Progenitor cell of endocrine pancreas (in vitro differentiated cells): ENCODE measurements at regions not wholly inside any gene's neighbourhood (a gene's known extent, or its start where the extent isn't known, plus 50 kb on each side); places are given as distances from the start of the nearest gene placed in this dataset.

Experiments used
- DNase-seq: peaks from one replicate; pipeline ENCODE4 v3.0.0; 2021; ENCODE audit warnings: low spot score; ENCODE audit not compliant: unreplicated experiment
- H3K27ac Mint-ChIP-seq: 2 replicates; pipeline ENCODE4 v1.8.0; 2021; ENCODE audit warnings: mild to moderate bottlenecking, moderate library complexity, mixed read lengths
- H3K27me3 Mint-ChIP-seq: 2 replicates; pipeline ENCODE4 v1.8.0; 2021; ENCODE audit warnings: mixed read lengths
- H3K36me3 Mint-ChIP-seq: 2 replicates; pipeline ENCODE4 v1.8.0; 2022; ENCODE audit warnings: mixed read lengths; ENCODE audit not compliant: insufficient read depth
- H3K4me1 Mint-ChIP-seq: 2 replicates; pipeline ENCODE4 v1.8.0; 2021; ENCODE audit warnings: low read depth, mixed read lengths
- H3K4me3 Mint-ChIP-seq: 2 replicates; pipeline ENCODE4 v1.8.0; 2021; ENCODE audit warnings: low read depth, mild to moderate bottlenecking, moderate library complexity, mixed read lengths
- H3K9me3 Mint-ChIP-seq: 2 replicates; pipeline ENCODE4 v1.8.0; 2021; ENCODE audit warnings: low read depth, mixed read lengths
- TF ChIP-seq, protein P1 (sequence below): fragments of 200-600 bp; sonication (generic); IDR thresholded peaks from one replicate; pipeline ENCODE4 v1.5.0; 2021; ENCODE audit warnings: antibody characterized with exemption, mild to moderate bottlenecking; ENCODE audit not compliant: unreplicated experiment

DNA sequence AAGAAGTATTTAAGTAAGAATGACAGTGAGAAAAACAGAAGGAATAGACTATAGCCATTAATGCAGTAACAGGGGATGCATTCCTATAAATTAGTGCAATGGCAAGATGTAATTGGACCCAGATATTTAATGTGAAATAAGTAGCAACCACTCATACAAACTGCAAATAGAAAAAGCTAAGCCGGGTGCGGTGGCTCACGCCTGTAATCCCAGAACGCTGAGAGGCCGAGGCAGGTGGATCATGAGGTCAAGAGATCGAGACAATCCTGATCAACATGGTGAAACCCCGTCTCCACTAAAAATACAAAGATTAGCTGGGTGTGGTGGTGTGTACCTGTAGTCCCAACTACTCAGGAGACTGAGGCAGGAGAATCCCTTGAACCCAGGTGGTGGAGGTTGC lies 845.8 kb downstream of the PDHA2 start:
- H3K4me3 Mint-ChIP-seq = no peak overlapping the region
- no peak overlapping the region for H3K27ac Mint-ChIP-seq
- TF ChIP-seq, protein P1, sequence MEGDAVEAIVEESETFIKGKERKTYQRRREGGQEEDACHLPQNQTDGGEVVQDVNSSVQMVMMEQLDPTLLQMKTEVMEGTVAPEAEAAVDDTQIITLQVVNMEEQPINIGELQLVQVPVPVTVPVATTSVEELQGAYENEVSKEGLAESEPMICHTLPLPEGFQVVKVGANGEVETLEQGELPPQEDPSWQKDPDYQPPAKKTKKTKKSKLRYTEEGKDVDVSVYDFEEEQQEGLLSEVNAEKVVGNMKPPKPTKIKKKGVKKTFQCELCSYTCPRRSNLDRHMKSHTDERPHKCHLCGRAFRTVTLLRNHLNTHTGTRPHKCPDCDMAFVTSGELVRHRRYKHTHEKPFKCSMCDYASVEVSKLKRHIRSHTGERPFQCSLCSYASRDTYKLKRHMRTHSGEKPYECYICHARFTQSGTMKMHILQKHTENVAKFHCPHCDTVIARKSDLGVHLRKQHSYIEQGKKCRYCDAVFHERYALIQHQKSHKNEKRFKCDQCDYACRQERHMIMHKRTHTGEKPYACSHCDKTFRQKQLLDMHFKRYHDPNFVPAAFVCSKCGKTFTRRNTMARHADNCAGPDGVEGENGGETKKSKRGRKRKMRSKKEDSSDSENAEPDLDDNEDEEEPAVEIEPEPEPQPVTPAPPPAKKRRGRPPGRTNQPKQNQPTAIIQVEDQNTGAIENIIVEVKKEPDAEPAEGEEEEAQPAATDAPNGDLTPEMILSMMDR = no peak
- DNase-seq = no peak
- H3K36me3 Mint-ChIP-seq = no peaks in the 10 kb centered on the region
- H3K4me1 Mint-ChIP-seq = no peaks in the 10 kb centered on the region
- no peaks in the 10 kb centered on the region for H3K27me3 Mint-ChIP-seq
- peaks cover 9% of the 10 kb centered on the region for H3K9me3 Mint-ChIP-seq

DNA sequence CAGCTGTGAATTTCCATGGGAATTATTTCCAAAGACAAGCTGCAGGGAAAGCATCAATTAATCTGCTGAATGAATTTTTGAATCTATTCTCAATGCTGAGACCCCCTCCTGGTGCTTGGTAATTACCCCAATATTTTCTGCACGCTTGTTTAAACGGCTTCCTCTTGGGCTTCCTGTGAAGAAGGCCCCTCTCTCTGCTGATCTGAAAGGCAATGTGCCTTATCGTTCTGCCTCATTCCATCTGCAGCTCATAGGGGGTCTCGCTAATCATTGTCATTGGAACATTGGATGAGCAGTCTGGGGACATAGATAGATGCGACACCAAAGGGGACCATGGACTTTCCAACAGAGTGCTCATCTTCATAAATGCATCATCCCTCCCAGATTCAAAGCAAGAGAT lies 851.6 kb downstream of the PDHA2 start:
- no peak overlapping the region for H3K4me3 Mint-ChIP-seq
- TF ChIP-seq, protein P1 = no peak

GRCh38 chr4:96698831-96699230 lies 858.9 kb downstream of the PDHA2 start:
- Mint-ChIP-seq H3K4me3 (no peak overlapping the region), H3K27me3 (no peaks in the 10 kb centered on the region), H3K4me1 (peaks cover 5% of the 10 kb centered on the region), H3K27ac (no peak overlapping the region), H3K9me3 (no peaks in the 10 kb centered on the region), H3K36me3 (no peaks in the 10 kb centered on the region)
- DNase-seq = no peak
- TF ChIP-seq, protein P1 = no peak

More for the DNA sequence above, 851.6 kb downstream of the PDHA2 start:
- Mint-ChIP-seq H3K27me3 (no peaks in the 10 kb centered on the region), H3K4me1 (no peaks in the 10 kb centered on the region), H3K9me3 (peaks cover 4% of the 10 kb centered on the region), H3K27ac (no peak overlapping the region), H3K36me3 (no peaks in the 10 kb centered on the region)
- no peak for DNase-seq

DNA sequence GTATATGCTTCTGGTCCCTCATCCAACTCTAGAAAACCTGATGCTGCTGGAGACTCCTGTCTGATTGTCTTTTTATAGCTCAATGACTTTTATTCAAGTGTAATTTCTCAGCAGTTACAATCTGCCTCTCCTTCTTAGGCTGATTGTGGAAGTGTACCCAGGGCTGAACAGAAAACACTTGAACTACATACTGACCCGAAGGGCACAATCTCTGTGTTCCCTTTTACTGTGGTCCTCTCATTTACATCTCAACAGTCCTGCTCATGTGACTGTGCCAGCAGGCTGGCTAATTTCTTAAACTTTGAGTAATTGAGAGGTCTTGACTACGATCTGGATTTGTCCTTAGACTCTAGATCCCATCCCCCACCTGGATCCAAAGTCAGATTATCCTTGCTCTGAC lies 863.4 kb downstream of the PDHA2 start:
- TF ChIP-seq, protein P1 = no peak
- H3K27me3 Mint-ChIP-seq = no peaks in the 10 kb centered on the region
- no peak overlapping the region for H3K4me3 Mint-ChIP-seq
- no peaks in the 10 kb centered on the region for H3K36me3 Mint-ChIP-seq
- H3K4me1 Mint-ChIP-seq = peaks cover 2% of the 10 kb centered on the region
- no peak overlapping the region for H3K27ac Mint-ChIP-seq
- no peak for DNase-seq
- no peaks in the 10 kb centered on the region for H3K9me3 Mint-ChIP-seq

GRCh38 chr4:96708766-96709165 lies 868.9 kb downstream of the PDHA2 start:
- Mint-ChIP-seq H3K4me3 (no peak overlapping the region), H3K4me1 (peaks cover 2% of the 10 kb centered on the region), H3K27me3 (no peaks in the 10 kb centered on the region), H3K36me3 (no peaks in the 10 kb centered on the region), H3K27ac (no peak overlapping the region), H3K9me3 (no peaks in the 10 kb centered on the region)
- TF ChIP-seq, protein P1 = no peak
- DNase-seq = no peak
